ENCODE measurements at regions not wholly inside any gene's neighbourhood (a gene's known extent, or its start where the extent isn't known, plus 50 kb on each side); places are given as distances from the start of the nearest gene placed in this dataset.

- DNase-seq: peak; percentile 75 to 89 (median 83)
- TF ChIP-seq, protein P1, sequence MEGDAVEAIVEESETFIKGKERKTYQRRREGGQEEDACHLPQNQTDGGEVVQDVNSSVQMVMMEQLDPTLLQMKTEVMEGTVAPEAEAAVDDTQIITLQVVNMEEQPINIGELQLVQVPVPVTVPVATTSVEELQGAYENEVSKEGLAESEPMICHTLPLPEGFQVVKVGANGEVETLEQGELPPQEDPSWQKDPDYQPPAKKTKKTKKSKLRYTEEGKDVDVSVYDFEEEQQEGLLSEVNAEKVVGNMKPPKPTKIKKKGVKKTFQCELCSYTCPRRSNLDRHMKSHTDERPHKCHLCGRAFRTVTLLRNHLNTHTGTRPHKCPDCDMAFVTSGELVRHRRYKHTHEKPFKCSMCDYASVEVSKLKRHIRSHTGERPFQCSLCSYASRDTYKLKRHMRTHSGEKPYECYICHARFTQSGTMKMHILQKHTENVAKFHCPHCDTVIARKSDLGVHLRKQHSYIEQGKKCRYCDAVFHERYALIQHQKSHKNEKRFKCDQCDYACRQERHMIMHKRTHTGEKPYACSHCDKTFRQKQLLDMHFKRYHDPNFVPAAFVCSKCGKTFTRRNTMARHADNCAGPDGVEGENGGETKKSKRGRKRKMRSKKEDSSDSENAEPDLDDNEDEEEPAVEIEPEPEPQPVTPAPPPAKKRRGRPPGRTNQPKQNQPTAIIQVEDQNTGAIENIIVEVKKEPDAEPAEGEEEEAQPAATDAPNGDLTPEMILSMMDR (IDR thresholded peaks at IDR 0.05): no peak
- Histone ChIP-seq H3K27ac (peak overlapping the region; percentile 86 to 93 (median 88)), H3K27me3 (no peaks in the 10 kb centered on the region), H3K9me3 (no peaks in the 10 kb centered on the region), H3K4me3 (no peak overlapping the region), H3K4me1 (peaks cover 58 to 73% (median 73%) of the 10 kb centered on the region in 3 donors), H3K36me3 (no peaks in the 10 kb centered on the region)
- intact Hi-C loops (cut with DNase I): loop anchor here in 1 of 3 donors (10.0 kb wide), 1 partner anchor 72 kb away; no protein-coding TSS in a partner anchor
- WGBS, 2 donors: 27 to 31% methylated on average over 24 to 26 of the region's 26 CpGs
- ATAC-seq: peak; percentile 57 to 74 (median 68)
- FAIRE-seq: no peak
These were observed 134.3 kb upstream of the HAAO start for GRCh38 chr2:42926434-42927333.

DNA sequence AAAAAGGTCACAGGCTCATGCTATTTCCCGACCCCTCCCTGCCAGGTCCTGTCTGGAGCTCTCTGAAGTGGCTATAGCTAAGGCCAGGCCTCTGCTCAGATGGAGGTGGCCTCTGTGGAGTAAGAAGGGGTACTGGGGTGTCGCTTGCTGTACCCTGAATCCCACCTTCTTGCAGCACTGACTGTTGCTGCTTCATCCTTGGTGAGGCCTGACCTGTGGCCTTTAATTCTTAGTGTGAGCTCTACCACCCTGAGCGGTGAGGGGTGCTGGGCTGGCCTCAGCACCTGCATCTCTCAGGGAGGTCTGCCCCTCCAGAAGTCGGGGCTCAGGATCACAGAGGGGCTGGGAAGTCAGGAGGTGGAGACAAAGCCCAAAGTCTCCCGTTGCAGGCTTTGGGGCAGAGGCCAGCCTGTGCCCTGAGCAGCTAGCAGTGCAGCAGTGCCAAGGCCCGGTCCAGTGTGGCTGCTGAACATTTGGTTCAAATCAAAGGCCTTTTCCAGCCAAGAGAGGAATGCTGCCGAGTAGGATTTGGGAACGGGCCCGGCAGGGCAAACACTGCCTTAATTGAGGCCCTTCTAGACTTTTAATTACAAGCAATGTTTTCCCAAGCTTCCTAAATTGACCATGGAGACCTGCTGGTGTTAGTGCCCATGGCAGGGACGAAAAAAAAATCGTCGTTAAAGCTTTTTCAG is 133.5 kb upstream of the HAAO start:
- H3K4me1 ChIP-seq: peaks cover 58 to 79% (median 76%) of the 10 kb centered on the region in 3 donors
- intact Hi-C loops (cut with DNase I): loop anchor here in 1 of 3 donors (10.0 kb wide), 1 partner anchor 71 kb away; no protein-coding TSS in a partner anchor

GRCh38 chr2:42924418-42924886 is 132.1 kb upstream of the HAAO start:
- Histone ChIP-seq H3K36me3 (no peaks in the 10 kb centered on the region), H3K27ac (peak overlapping the region; percentile 86 to 93 (median 88)), H3K4me3 (no peak overlapping the region), H3K4me1 (peaks cover 49 to 68% (median 66%) of the 10 kb centered on the region in 3 donors), H3K27me3 (no peaks in the 10 kb centered on the region), H3K9me3 (no peaks in the 10 kb centered on the region)
- TF ChIP-seq, protein P1 (IDR thresholded peaks at IDR 0.05): no peak
- FAIRE-seq (no peak), DNase-seq (no peak), ATAC-seq (no peak)
- 63 to 68% methylated on average over 12 of the region's 12 CpGs for WGBS, 2 donors
- intact Hi-C loops (cut with DNase I): loop anchor here in 1 of 3 donors (10.0 kb wide), 1 partner anchor 70 kb away; no protein-coding TSS in a partner anchor

More for the DNA sequence above, 133.5 kb upstream of the HAAO start:
- ATAC-seq (peak; percentile 8 to 38 (median 19)), DNase-seq (peak in 2 of 6 donors; percentile 45 to 48), FAIRE-seq (no peak)
- Histone ChIP-seq H3K36me3 (no peaks in the 10 kb centered on the region), H3K4me3 (no peak overlapping the region), H3K27me3 (no peaks in the 10 kb centered on the region), H3K9me3 (no peaks in the 10 kb centered on the region), H3K27ac (peak overlapping the region; percentile 86 to 93 (median 88))
- TF ChIP-seq, protein P1 (IDR thresholded peaks at IDR 0.05): no peak
- WGBS, 2 donors: 26% methylated on average over 12 of the region's 12 CpGs

DNA sequence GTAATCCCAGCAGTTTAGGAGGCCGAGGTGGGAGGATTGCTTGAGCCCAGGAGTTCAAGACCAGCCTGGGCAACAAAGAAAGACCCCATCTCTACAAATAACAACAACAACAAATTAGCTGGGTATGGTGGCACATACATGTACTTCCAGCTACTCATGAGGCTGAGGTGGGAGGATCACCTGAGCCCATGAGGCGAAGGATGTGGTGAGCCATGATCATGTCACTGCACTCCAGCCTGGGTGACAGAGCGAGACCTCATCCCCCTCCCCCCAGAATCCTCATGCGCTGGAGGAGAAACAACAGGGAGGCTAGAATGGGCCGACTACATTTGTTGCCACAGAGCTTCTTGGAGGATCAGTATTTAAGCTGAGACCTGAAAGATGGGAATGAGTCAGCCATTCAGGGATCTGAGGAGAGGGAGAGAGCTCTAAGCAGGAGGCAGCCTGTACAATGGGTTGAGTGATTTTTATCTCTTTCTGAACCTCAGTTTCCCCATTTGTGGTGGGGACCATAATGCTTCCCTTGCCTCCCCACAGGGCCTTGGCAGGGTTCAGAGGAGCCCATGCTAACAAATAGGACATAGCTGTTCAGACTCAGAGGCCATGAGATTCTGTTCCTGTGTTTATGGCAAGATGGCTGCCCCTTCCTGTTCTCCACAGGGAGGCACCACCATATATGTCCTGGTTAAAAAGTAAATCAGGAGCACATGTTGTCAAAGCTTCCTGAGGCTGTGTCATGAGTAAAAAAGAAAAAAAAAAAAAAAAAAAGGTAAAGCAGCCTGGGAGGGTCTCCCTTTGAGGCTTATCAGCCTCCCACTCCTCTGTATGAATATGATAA is 131.4 kb upstream of the HAAO start:
- FAIRE-seq: no peak
- intact Hi-C loops (cut with DNase I): loop anchor here in 1 of 3 donors (10.0 kb wide), 1 partner anchor 69 kb away; no protein-coding TSS in a partner anchor
- ATAC-seq: no peak

More for the DNA sequence above, 131.4 kb upstream of the HAAO start:
- H3K36me3 ChIP-seq: no peaks in the 10 kb centered on the region
- TF ChIP-seq, protein P1 (IDR thresholded peaks at IDR 0.05): no peak
- peaks cover 43 to 62% (median 59%) of the 10 kb centered on the region in 3 donors for H3K4me1 ChIP-seq
- no peaks in the 10 kb centered on the region for H3K27me3 ChIP-seq
- peak overlapping the region; percentile 86 to 93 (median 88) for H3K27ac ChIP-seq
- WGBS, 2 donors: 60 to 69% methylated on average over 5 of the region's 5 CpGs
- H3K9me3 ChIP-seq: no peaks in the 10 kb centered on the region
- no peak overlapping the region for H3K4me3 ChIP-seq
- DNase-seq: no peak

Measured in pancreas (tissue), 10 donors.